ENCODE measurements at regions not wholly inside any gene's neighbourhood (a gene's known extent, or its start where the extent isn't known, plus 50 kb on each side); places are given as distances from the start of the nearest gene placed in this dataset.
A peak's percentile ranks its signal among the peaks of the same experiment; 100 is the strongest.

DNA sequence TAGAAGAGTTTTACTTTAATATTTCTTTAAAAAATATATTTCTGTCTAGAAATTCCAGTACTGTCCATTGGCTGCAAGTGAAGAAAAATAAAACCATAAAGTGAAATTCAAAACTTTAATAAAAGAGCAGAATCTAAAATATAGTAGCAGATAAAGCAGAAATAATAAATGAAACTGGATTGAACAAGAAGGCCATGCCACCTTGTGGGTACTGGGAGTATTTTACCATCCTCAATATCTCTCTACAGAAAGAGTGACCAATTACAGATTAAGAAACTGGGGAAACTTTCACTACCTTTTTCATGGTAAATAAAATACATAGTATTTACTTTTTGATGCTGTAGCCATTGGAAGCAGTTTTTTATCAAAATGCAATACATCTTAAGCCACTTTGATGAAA lies 220.5 kb downstream of the BCAT1 start:
- Histone ChIP-seq H3K27me3 (ENCODE audit: insufficient read depth, low read length) (no peaks in the 10 kb centered on the region), H3K9me3 (ENCODE audit: control insufficient read depth in 1 of 2, insufficient read depth in 1 of 2, low read depth in 1 of 2, low read length in 2 of 2) (no peaks in the 10 kb centered on the region), H3K9ac (ENCODE audit: low read length) (no peak overlapping the region), H3K36me3 (ENCODE audit: control insufficient read depth in 1 of 2, insufficient read depth in 2 of 2, low read length in 2 of 2) (no peaks in the 10 kb centered on the region), H3K27ac (ENCODE audit: low read depth, low read length) (no peak overlapping the region), H3K4me2 (ENCODE audit: low read length) (no peak overlapping the region), H2AFZ (ENCODE audit: low read depth, low read length, poor library complexity, severe bottlenecking) (no peak overlapping the region), H3K4me3 (replicated peaks in 1 of 2; ENCODE audit: low read depth in 1 of 2, low read length in 2 of 2) (no peak overlapping the region), H4K20me1 (ENCODE audit: insufficient read depth) (no peaks in the 10 kb centered on the region), H3K9me2 (ENCODE audit: insufficient read depth) (no peaks in the 10 kb centered on the region), H3K4me1 (ENCODE audit: control insufficient read depth in 1 of 2, insufficient read depth in 2 of 2, low read length in 2 of 2) (no peaks in the 10 kb centered on the region), H3K79me2 (ENCODE audit: insufficient read depth, low read length) (no peaks in the 10 kb centered on the region)
- ChIA-PET RAD21 (ENCODE audit: low non-redundant PET in 1 of 2, low total read pairs in 2 of 2, uncharacterized antibody in 2 of 2, unreplicated experiment in 2 of 2) (no interaction called here), POLR2A (no interaction called here), CTCF (no interaction called here)
- TF ChIP-seq EGR1 (IDR thresholded peaks at IDR 0.05; ENCODE audit: low read depth) = no peak
- TF ChIP-seq, protein P1, sequence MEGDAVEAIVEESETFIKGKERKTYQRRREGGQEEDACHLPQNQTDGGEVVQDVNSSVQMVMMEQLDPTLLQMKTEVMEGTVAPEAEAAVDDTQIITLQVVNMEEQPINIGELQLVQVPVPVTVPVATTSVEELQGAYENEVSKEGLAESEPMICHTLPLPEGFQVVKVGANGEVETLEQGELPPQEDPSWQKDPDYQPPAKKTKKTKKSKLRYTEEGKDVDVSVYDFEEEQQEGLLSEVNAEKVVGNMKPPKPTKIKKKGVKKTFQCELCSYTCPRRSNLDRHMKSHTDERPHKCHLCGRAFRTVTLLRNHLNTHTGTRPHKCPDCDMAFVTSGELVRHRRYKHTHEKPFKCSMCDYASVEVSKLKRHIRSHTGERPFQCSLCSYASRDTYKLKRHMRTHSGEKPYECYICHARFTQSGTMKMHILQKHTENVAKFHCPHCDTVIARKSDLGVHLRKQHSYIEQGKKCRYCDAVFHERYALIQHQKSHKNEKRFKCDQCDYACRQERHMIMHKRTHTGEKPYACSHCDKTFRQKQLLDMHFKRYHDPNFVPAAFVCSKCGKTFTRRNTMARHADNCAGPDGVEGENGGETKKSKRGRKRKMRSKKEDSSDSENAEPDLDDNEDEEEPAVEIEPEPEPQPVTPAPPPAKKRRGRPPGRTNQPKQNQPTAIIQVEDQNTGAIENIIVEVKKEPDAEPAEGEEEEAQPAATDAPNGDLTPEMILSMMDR (IDR thresholded peaks at IDR 0.05 in 2 of 3, conservative IDR thresholded peaks at IDR 0.05 in 1 of 3; ENCODE audit: borderline replicate concordance in 1 of 3, insufficient read depth in 1 of 3, low read depth in 2 of 3, low read length in 2 of 3) = 0 out of 6 replicates have a peak, but pooled peaks of 1 of the 3 experiments have one; percentile 23
- no peak for TF ChIP-seq CEBPB (IDR thresholded peaks at IDR 0.05; ENCODE audit: low read depth)
- peak; percentile 5; the same call in 1 of the 2 replicates for TF ChIP-seq RAD21 (IDR thresholded peaks at IDR 0.05; ENCODE audit: low read depth)
- no peak for ATAC-seq
- no peak for DNase-seq (ENCODE audit: low read depth, low spot score)
- no TSS peak for BruUV-seq (replicated peaks)
- intact Hi-C loops (cut with micrococcal nuclease) = no loop called here

DNA sequence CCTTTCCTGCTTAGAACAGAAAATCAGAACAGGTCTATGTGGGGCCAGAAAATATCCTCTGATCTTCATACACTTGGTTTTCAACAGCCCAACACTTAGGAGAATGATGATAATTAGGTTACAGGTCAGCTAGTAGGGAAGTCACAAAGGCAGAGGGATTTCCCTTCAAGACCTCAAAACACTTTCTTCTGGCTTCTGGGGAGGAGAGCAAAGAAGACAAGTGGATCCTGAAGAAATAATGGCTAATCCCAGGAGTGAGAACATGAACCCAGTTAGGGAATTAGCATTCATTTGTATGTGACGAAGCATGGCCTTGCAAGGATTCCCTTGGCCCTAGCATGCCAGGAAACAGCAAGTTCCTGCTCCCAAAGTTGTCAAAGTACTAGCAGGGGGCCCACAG lies 223.3 kb downstream of the BCAT1 start:
- Histone ChIP-seq H3K36me3 (ENCODE audit: control insufficient read depth in 1 of 2, insufficient read depth in 2 of 2, low read length in 2 of 2) (no peaks in the 10 kb centered on the region), H4K20me1 (ENCODE audit: insufficient read depth) (no peaks in the 10 kb centered on the region), H3K9me2 (ENCODE audit: insufficient read depth) (no peaks in the 10 kb centered on the region), H3K9ac (ENCODE audit: low read length) (no peak overlapping the region), H3K4me2 (ENCODE audit: low read length) (no peak overlapping the region), H3K79me2 (ENCODE audit: insufficient read depth, low read length) (no peaks in the 10 kb centered on the region), H3K4me1 (ENCODE audit: control insufficient read depth in 1 of 2, insufficient read depth in 2 of 2, low read length in 2 of 2) (no peaks in the 10 kb centered on the region), H3K27me3 (ENCODE audit: insufficient read depth, low read length) (no peaks in the 10 kb centered on the region), H2AFZ (ENCODE audit: low read depth, low read length, poor library complexity, severe bottlenecking) (no peak overlapping the region), H3K9me3 (ENCODE audit: control insufficient read depth in 1 of 2, insufficient read depth in 1 of 2, low read depth in 1 of 2, low read length in 2 of 2) (no peaks in the 10 kb centered on the region), H3K27ac (ENCODE audit: low read depth, low read length) (no peak overlapping the region), H3K4me3 (replicated peaks in 1 of 2; ENCODE audit: low read depth in 1 of 2, low read length in 2 of 2) (no peak overlapping the region)
- no TSS peak for BruUV-seq (replicated peaks)
- ChIA-PET CTCF (no interaction called here), RAD21 (ENCODE audit: low non-redundant PET in 1 of 2, low total read pairs in 2 of 2, uncharacterized antibody in 2 of 2, unreplicated experiment in 2 of 2) (no interaction called here), POLR2A (no interaction called here)
- intact Hi-C loops (cut with micrococcal nuclease) = no loop called here
- TF ChIP-seq EZH2phosphoT487 (IDR thresholded peaks at IDR 0.05; ENCODE audit: borderline replicate concordance) = no peak
- TF ChIP-seq, protein P2, sequence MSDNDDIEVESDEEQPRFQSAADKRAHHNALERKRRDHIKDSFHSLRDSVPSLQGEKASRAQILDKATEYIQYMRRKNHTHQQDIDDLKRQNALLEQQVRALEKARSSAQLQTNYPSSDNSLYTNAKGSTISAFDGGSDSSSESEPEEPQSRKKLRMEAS (IDR thresholded peaks at IDR 0.05) = no peak
- no peak for TF ChIP-seq YY1 (IDR thresholded peaks at IDR 0.05; ENCODE audit: extremely low read depth, insufficient replicate concordance, low read depth, low read length)
- TF ChIP-seq RAD21 (IDR thresholded peaks at IDR 0.05; ENCODE audit: low read depth) = no peak
- TF ChIP-seq EGR1 (IDR thresholded peaks at IDR 0.05; ENCODE audit: low read depth) = no peak
- no peak for TF ChIP-seq FOSL1 (IDR thresholded peaks at IDR 0.05; ENCODE audit: low read depth)
- no peak for TF ChIP-seq SIN3A (IDR thresholded peaks at IDR 0.05; ENCODE audit: low read depth)
- no peak for DNase-seq (ENCODE audit: low read depth, low spot score)
- no peak for ATAC-seq

Measured in HCT116 (cell line).